Activated CD8-positive, alpha-beta memory T cell treated with anti-CD3 and anti-CD28 coated beads for 48 hours (primary cell): ENCODE measurements at regions not wholly inside any gene's neighbourhood (a gene's known extent, or its start where the extent isn't known, plus 50 kb on each side); places are given as distances from the start of the nearest gene placed in this dataset.
"Not testable (repeated sequence)": the region's sequence is repeated elsewhere in the genome, so short reads cannot be mapped to it uniquely, and the experiment has no call there.

ENCODE experiments used
- DNase-seq, 3 experiments: peaks; one replicate each; pipeline ENCODE4 v3.0.0-alpha.2; 2020; ENCODE audit warnings: low read depth in 2 of 3, low spot score in 2 of 3

- DNase-seq: no peak
Observed at GRCh38 chr14:103186909-103187586, 63.8 kb downstream of the TNFAIP2 start.

DNA sequence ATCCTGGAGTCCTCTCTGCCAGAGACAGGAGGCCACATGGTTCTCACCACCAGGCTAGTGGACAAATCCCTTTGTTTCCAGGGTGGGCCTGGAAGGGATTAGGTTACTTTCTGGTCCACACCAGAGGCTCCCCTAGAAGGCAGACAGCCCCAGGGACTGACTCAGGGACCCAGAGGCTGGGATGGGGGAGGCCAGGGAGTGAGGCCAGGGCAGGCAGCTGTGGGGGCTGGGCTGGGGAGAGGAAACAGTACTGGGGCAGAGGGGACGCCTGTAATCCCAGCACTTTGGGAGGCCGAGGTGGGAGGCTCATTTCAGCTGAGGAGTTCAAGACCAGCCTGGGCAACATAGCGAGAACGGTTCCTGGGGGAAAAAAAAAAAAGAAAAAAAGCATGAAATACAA is 64.7 kb downstream of the TNFAIP2 start:
- DNase-seq: no peak

DNA sequence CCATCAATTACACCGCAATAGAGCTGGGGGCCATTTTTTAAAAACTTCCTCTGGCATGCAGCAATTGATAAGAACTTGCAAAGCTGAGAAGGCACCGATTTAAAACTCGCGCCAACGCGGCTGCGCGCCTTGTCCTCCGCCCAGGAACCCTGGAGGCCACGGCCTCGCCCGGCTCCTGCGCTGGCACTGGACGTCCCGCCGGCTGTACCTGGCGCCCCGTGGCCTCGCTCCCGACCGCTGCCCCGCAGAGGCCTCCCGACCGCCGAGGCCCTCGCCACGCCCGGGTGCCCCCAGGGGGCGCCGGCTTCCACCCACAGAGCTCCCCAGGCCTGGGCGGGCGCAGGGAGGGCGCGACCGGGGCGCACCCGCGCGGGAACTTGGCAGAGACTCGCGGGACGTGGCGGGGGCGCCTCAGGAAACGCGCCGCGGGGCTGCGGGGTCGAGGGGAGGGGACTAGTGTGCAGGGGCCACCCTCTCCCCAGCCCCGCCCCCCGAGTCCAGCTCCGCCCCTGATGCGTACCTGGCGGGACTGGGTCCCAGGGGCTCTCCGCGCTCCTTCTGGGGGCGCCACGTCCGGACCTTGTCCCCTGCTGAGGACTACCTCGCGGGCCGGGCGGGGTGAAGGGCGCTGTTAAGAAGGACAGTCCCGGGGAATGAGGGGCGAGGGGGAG is 65.7 kb downstream of the TNFAIP2 start:
- DNase-seq: peak in 1 of 3 experiments; percentile 3

DNA sequence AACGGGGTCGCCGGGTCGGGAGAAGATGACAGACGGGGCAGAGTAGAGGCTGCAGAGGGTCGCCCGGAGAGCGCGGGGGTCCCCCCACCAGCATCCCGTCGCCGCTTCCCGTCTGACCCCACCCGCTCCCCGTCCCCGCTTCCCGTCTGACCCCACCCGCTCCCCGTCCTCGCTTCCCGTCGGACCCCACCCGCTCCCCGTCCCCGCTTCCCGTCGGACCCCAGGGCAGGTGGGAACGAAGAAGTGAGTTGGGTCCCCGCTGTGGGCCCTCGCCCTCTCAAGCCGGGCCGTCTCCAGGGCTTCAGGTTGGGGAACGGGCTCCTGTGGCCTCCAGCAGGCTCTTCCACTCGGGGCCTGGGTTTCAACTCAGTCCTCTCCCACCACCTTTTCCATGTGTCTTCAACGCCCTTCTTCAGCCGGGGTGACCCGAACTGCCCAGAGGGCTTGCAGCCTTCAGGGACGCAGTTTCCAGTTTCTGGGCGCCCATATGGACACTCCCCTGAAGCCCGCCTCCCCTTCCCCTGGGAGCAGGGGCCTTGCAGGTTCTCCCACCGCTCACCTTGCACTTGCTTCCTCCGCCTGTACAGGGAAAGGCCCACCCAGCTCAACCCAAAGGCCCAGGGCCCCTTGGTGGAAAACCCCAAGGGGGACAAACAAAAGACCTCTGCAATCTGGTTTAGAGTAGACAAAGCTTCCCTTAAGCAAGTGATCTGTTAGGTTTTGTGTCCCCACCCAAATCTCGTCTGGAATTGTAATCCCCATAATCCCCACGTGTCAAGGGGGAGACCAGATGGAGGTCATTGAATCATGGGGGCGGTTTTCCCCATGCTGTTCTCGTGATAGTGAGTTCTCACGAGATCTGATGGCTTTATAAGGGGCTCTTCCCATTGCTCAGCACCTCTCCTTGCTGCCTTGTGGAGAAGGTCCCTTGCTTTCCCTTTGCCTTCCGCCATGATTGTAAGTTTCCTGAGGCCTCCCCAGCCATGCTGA is 66.5 kb downstream of the TNFAIP2 start:
- no peak for DNase-seq

DNA sequence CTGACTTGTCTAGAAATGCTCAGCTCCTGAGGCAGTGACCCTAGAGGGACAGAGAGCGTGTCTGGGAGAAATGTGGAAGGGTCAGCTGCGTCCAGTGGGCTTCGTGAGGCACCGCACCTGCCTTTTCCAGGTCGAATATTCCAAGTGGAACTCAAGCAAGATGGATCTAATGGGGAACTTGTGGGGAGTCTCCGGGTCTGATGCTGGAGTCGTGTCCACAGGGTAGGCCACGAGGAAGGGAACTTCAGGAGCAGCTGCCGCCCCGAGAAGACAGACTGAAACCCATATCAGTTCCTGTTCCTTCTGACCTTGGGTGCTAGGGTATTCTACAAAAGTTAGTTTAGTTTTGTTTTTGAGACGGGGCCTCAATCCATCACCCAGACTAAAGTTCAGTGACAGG is 67.5 kb downstream of the TNFAIP2 start:
- no peak for DNase-seq

DNA sequence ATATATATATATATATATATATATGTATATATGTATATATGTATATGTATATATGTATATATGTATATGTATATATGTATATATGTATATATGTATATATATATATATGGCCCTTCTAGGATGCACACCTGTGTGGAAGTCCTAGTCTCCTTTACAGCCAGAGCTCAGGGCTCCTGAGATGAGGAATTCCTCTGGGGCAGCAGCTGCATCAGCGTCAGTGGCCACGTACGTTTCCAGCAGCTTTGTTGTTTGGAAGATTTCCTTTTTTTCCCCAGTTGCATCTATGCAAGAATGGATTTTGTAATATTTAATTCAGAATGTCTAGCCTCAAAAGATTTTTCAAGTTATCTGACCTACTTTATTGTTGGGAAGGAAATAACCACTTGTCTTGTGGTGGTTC is 68.6 kb downstream of the TNFAIP2 start:
- DNase-seq: no peak

DNA sequence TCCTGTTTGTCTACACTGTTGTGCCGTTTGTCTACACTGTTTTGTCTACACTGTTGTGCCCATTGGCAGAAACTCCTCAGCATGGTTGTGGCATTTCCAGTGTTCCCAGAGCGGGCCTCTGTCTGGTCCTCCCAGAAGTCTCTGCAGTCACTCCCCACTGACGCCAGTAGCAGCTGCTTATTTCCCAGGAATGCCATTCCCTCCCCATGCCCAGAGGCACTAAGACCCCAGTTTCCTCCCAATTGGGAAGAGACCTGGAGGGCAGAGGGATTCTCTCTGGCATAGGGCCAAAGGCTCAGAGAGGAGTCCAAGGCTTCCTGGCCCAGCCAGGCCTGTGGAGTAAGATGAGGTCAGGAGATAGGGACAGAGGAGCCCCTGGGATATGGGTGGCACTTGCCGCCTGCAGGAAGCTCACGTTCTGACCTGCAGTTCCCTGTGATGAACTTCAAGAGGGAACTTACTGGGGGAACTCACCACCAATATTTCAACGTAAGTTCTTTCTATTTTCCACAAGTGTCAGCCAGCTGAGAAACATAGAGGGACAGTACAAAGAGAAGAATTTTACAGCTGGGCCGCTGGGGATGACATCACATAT is 69.1 kb downstream of the TNFAIP2 start:
- no peak for DNase-seq

DNA sequence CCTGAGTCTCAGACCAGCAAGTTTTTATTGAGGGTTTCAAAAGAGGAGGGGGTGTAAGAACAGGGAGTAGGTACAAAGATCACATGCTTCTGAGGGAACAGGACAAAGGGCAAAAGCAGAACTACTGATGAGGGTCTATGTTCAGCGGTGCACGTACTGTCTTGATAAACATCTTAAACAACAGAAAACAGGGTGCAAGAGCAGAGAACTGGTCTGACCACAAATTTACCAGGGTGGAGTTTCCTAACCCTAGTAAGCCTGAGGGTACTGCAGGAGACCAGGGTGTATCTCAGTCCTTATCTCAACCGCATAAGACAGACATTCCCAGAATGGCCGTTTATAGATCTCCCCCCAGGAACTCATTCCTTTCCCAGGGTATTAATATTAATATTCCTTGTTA is 69.6 kb downstream of the TNFAIP2 start:
- DNase-seq: not testable (repeated sequence)

DNA sequence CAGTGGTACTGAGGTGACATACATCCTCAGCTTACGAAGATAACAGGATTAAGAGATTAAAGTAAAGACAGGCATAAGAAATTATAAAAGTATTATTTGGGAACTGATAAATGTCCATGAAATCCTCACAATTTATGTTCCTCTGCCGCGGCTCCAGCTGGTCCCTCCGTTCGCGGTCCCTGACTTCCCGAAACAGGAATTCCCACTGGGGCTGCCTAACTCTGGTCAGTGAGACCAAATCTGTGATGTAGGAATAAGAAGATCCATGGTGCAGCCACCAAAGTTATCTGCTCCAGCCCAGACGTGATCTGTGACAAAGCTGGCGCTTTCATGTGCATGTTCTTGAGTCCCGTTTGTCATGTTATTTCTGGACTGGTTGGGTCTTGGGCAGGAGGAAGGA is 70.2 kb downstream of the TNFAIP2 start:
- DNase-seq: not testable (repeated sequence)

GRCh38 chr14:103194256-103195045 is 71.2 kb downstream of the TNFAIP2 start:
- DNase-seq: no peak

- no peak for DNase-seq
Observed at GRCh38 chr14:103195828-103196615, 72.8 kb downstream of the TNFAIP2 start.

- no peak for DNase-seq
Observed at GRCh38 chr14:103196716-103197115, 73.5 kb downstream of the TNFAIP2 start.

GRCh38 chr14:103198131-103199105 is 75.2 kb downstream of the TNFAIP2 start:
- no peak for DNase-seq

GRCh38 chr14:103199124-103199523 is 75.9 kb downstream of the TNFAIP2 start:
- no peak for DNase-seq

DNA sequence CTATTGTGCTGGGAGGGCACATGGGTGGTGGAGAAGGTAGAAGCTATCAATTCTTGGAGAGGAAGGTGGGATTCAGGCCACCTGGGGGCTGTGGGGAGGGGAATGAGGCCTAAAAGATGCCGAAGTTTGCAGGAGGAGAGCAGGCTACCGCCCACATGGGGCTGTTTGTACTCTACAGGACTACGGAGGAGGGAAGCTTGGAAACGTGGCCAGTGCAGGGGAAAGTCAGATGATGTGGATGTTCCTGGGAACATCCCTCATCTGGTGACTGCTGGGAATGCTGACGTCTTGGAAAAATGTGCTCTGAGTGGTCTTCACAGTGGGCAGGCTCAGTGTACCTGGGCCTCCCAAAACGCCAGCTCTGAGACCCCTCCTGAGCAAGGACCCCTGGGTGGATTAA is 78.5 kb downstream of the TNFAIP2 start:
- DNase-seq: no peak

GRCh38 chr14:103204852-103205540 is 81.7 kb downstream of the TNFAIP2 start:
- no peak for DNase-seq

GRCh38 chr14:103205541-103205906 is 82.3 kb downstream of the TNFAIP2 start:
- no peak for DNase-seq

DNA sequence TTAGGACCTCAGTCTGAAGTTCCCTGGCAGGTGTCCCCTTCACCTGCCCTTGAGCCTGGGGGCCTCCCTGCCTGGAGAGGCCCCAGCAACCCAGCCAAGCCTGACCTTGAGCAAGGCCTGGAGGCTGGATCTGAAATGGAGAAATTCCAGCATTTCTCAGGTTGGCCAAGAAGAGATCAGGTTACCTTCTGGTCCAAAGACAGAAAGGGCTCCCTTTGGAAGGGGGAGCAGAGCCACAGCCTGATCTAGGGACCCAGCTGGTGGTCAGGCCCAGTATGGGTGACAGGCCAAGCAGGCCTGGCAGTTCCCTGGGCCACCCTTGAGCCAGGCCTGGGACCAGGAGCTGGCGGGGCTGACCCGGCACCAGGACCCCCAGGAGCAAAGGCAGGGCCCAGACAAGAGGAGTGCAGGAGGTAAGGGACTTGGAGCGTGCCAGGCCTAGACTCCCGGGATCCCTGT is 82.8 kb downstream of the TNFAIP2 start:
- no peak for DNase-seq
